ENCODE measurements at regions not wholly inside any gene's neighbourhood (a gene's known extent, or its start where the extent isn't known, plus 50 kb on each side); places are given as distances from the start of the nearest gene placed in this dataset.

GRCh38 chr20:20967564-20968184 is 138.5 kb downstream of the LINC00237 start:
- H3K27me3 ChIP-seq (ENCODE audit: control insufficient read depth, insufficient read depth, low read length): peaks cover 4% of the 10 kb centered on the region
- no peaks in the 10 kb centered on the region for H3K9me3 ChIP-seq (ENCODE audit: control insufficient read depth, insufficient read depth, low read depth, low read length)
- no peak overlapping the region for H3K4me3 ChIP-seq (ENCODE audit: low read depth in 2 of 2, low read length in 2 of 2)
- H3K27ac ChIP-seq (ENCODE audit: low read length): no peak overlapping the region
- BruUV-seq (replicated peaks): no TSS peak
- H3K4me1 ChIP-seq (ENCODE audit: control insufficient read depth, insufficient read depth, low read length): no peaks in the 10 kb centered on the region
- ATAC-seq (no peak), DNase-seq (ENCODE audit: low read depth, low spot score) (no peak)
- TF ChIP-seq POLR2AphosphoS5 (IDR thresholded peaks at IDR 0.05; ENCODE audit: low read depth, low read length) (no peak), CTCF (IDR thresholded peaks at IDR 0.05) (no peak), SIN3A (IDR thresholded peaks at IDR 0.05; ENCODE audit: borderline replicate concordance, insufficient read depth, low read depth, low read length) (no peak), TCF7L2 (IDR thresholded peaks at IDR 0.05; ENCODE audit: low read depth, low read length) (no peak), REST (IDR thresholded peaks at IDR 0.05; ENCODE audit: insufficient read depth in 1 of 2, low read depth in 2 of 2, low read length in 1 of 2) (no peak)
- H3K36me3 ChIP-seq (ENCODE audit: control insufficient read depth, insufficient read depth, low read length): no peaks in the 10 kb centered on the region
- intact Hi-C loops (cut with micrococcal nuclease; ENCODE audit: unreplicated experiment) (no loop called here), in situ Hi-C loops (cut with HindIII; ENCODE audit: low pct_unique_long_range_greater_than_20kb, low sequenced_read_pairs) (no loop called here)
- POLR2A ChIA-PET: no interaction called here
- CTCF ChIA-PET: no interaction called here

- CTCF ChIA-PET: no interaction called here
- BruUV-seq (replicated peaks): no TSS peak
- in situ Hi-C loops (cut with HindIII; ENCODE audit: low pct_unique_long_range_greater_than_20kb, low sequenced_read_pairs): no loop called here
Measured at GRCh38 chr20:20966171-20966570, 140.0 kb downstream of the LINC00237 start.

More at GRCh38 chr20:20966171-20966570, 140.0 kb downstream of the LINC00237 start:
- Histone ChIP-seq H3K4me3 (ENCODE audit: low read depth in 2 of 2, low read length in 2 of 2) (no peak overlapping the region), H3K9me3 (ENCODE audit: control insufficient read depth, insufficient read depth, low read depth, low read length) (no peaks in the 10 kb centered on the region), H3K27ac (ENCODE audit: low read length) (no peak overlapping the region), H3K36me3 (ENCODE audit: control insufficient read depth, insufficient read depth, low read length) (no peaks in the 10 kb centered on the region), H3K4me1 (ENCODE audit: control insufficient read depth, insufficient read depth, low read length) (no peaks in the 10 kb centered on the region), H3K27me3 (ENCODE audit: control insufficient read depth, insufficient read depth, low read length) (peaks cover 4% of the 10 kb centered on the region)
- DNase-seq (ENCODE audit: low read depth, low spot score): no peak
- ATAC-seq: no peak
- intact Hi-C loops (cut with micrococcal nuclease; ENCODE audit: unreplicated experiment): no loop called here
- TF ChIP-seq SIN3A (IDR thresholded peaks at IDR 0.05; ENCODE audit: borderline replicate concordance, insufficient read depth, low read depth, low read length) (no peak), CTCF (IDR thresholded peaks at IDR 0.05) (no peak), REST (IDR thresholded peaks at IDR 0.05; ENCODE audit: insufficient read depth in 1 of 2, low read depth in 2 of 2, low read length in 1 of 2) (no peak), TCF7L2 (IDR thresholded peaks at IDR 0.05; ENCODE audit: low read depth, low read length) (no peak), POLR2AphosphoS5 (IDR thresholded peaks at IDR 0.05; ENCODE audit: low read depth, low read length) (no peak)
- POLR2A ChIA-PET: no interaction called here
